PC-9 (cell line): ENCODE measurements at regions not wholly inside any gene's neighbourhood (a gene's known extent, or its start where the extent isn't known, plus 50 kb on each side); places are given as distances from the start of the nearest gene placed in this dataset.

Experiments used
- EZH2 ChIP-seq: fragments of 200-600 bp; sonication (generic); IDR thresholded peaks from 2 replicates; pipeline ENCODE4 v1.8.0; 2017; ENCODE audit warnings: antibody characterized with exemption, low read depth
- TF ChIP-seq, protein P1 (sequence below): fragments of 200-600 bp; sonication (generic); conservative IDR thresholded peaks from 2 replicates; pipeline ENCODE4 v1.6.1; 2017; ENCODE audit warnings: mixed run types, antibody characterized with exemption, mild to moderate bottlenecking, moderate library complexity

- TF ChIP-seq, protein P1, sequence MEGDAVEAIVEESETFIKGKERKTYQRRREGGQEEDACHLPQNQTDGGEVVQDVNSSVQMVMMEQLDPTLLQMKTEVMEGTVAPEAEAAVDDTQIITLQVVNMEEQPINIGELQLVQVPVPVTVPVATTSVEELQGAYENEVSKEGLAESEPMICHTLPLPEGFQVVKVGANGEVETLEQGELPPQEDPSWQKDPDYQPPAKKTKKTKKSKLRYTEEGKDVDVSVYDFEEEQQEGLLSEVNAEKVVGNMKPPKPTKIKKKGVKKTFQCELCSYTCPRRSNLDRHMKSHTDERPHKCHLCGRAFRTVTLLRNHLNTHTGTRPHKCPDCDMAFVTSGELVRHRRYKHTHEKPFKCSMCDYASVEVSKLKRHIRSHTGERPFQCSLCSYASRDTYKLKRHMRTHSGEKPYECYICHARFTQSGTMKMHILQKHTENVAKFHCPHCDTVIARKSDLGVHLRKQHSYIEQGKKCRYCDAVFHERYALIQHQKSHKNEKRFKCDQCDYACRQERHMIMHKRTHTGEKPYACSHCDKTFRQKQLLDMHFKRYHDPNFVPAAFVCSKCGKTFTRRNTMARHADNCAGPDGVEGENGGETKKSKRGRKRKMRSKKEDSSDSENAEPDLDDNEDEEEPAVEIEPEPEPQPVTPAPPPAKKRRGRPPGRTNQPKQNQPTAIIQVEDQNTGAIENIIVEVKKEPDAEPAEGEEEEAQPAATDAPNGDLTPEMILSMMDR, result no peak
- no peak for TF ChIP-seq EZH2
These were observed 199.0 kb downstream of the ETS1 start for GRCh38 chr11:128388206-128388815.
